Esophagus muscularis mucosa (tissue), 4 donors: ENCODE measurements at regions not wholly inside any gene's neighbourhood (a gene's known extent, or its start where the extent isn't known, plus 50 kb on each side); places are given as distances from the start of the nearest gene placed in this dataset.

ENCODE experiments used
- EP300 ChIP-seq: sonication (generic); formaldehyde crosslinking; IDR thresholded peaks from one replicate; pipeline ENCODE4 v1.6.1; 2017; ENCODE audit warnings: antibody characterized with exemption
- POLR2A ChIP-seq: fragments of 450-650 bp; IDR thresholded peaks from one replicate; pipeline ENCODE4 v1.6.1; 2017; ENCODE audit warnings: antibody characterized with exemption, moderate library complexity, mild to moderate bottlenecking, low read depth
- POLR2AphosphoS5 ChIP-seq, 2 donors: sonication (generic); formaldehyde crosslinking; IDR thresholded peaks; one replicate each; pipeline ENCODE4 v1.6.1; 2017; ENCODE audit warnings: antibody characterized with exemption in 2 of 2
- TF ChIP-seq, protein P1 (sequence below), 3 experiments: fragments of 200-600 bp in 2 of 3; fragments of 450-650 bp in 1 of 3; sonication (generic) in 2 of 3; IDR thresholded peaks; one replicate each; pipeline ENCODE4 v1.5.1; 2017 to 2019; ENCODE audit warnings: antibody characterized with exemption in 3 of 3, mild to moderate bottlenecking in 2 of 3, moderate library complexity in 1 of 3

DNA sequence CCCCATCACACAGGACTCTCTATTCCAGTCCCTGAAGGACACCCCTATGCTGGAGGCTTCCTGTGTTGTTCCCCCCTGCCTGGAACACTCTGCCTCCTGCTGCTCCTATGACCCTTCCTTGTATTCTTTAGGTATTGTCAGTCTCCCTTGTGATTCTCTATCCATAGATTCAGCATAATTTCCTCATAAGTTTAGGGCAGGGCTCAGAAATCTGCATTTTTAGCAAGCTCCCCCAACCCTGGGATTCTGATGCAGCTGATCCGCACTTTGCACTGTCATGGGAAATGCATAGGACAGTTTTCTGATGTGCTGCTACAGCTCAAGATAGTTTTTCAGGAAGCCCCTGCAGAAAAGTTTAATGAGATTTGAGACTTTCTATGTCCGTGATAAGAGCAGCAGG lies 79.9 kb downstream of the ADRA2A start:
- TF ChIP-seq, protein P1, sequence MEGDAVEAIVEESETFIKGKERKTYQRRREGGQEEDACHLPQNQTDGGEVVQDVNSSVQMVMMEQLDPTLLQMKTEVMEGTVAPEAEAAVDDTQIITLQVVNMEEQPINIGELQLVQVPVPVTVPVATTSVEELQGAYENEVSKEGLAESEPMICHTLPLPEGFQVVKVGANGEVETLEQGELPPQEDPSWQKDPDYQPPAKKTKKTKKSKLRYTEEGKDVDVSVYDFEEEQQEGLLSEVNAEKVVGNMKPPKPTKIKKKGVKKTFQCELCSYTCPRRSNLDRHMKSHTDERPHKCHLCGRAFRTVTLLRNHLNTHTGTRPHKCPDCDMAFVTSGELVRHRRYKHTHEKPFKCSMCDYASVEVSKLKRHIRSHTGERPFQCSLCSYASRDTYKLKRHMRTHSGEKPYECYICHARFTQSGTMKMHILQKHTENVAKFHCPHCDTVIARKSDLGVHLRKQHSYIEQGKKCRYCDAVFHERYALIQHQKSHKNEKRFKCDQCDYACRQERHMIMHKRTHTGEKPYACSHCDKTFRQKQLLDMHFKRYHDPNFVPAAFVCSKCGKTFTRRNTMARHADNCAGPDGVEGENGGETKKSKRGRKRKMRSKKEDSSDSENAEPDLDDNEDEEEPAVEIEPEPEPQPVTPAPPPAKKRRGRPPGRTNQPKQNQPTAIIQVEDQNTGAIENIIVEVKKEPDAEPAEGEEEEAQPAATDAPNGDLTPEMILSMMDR (IDR thresholded peaks at IDR 0.05): no peak
- TF ChIP-seq POLR2AphosphoS5 (IDR thresholded peaks at IDR 0.05) (no peak), POLR2A (no peak), EP300 (no peak)
